H1 (cell line): ENCODE measurements at regions not wholly inside any gene's neighbourhood (a gene's known extent, or its start where the extent isn't known, plus 50 kb on each side); places are given as distances from the start of the nearest gene placed in this dataset.

ENCODE experiments used
- CHD1 ChIP-seq: IDR thresholded peaks from 2 replicates; pipeline ENCODE4 v1.6.1; 2012; ENCODE audit warnings: low read depth, low read length, improper control_type of control experiment
- CHD7 ChIP-seq: fragments of 300-600 bp; sonication (generic); IDR thresholded peaks from 2 replicates; pipeline ENCODE4 v1.7.1; 2012; ENCODE audit warnings: low read length, moderate library complexity, mild to moderate bottlenecking, inconsistent platforms; ENCODE audit not compliant: insufficient replicate concordance
- HDAC2 ChIP-seq, 2 experiments: fragments of 300-600 bp in 1 of 2; sonication (generic) in 1 of 2; IDR thresholded peaks; 2 replicates each; pipeline ENCODE4 v1.6.1; 2011 to 2012; ENCODE audit warnings: low read depth in 2 of 2, low read length in 2 of 2, mild to moderate bottlenecking in 2 of 2, moderate library complexity in 2 of 2, borderline replicate concordance in 1 of 2, inconsistent platforms in 1 of 2
- KDM1A ChIP-seq: fragments of 200-600, 300-600 bp; sonication (generic); IDR thresholded peaks from 2 replicates; pipeline ENCODE4 v1.7.1; 2016; ENCODE audit warnings: mild to moderate bottlenecking, low read length, borderline replicate concordance
- KDM4A ChIP-seq: IDR thresholded peaks from one replicate; pipeline ENCODE4 v1.7.1; 2012; ENCODE audit warnings: low read depth, mild to moderate bottlenecking, moderate library complexity, low read length, inconsistent platforms; ENCODE audit not compliant: severe bottlenecking
- RNF2 ChIP-seq: fragments of 200-900, 300-1000 bp; sonication (generic); IDR thresholded peaks from 2 replicates; pipeline ENCODE4 v1.7.1; 2016; ENCODE audit warnings: borderline replicate concordance, low read depth, mild to moderate bottlenecking, antibody characterized with exemption, low read length; ENCODE audit not compliant: poor library complexity, severe bottlenecking; ENCODE audit errors: missing control alignments
- SUZ12 ChIP-seq: fragments of 200-600 bp; sonication (generic); IDR thresholded peaks from 2 replicates; pipeline ENCODE4 v1.6.1; 2012; ENCODE audit warnings: mild to moderate bottlenecking, inconsistent platforms, low read length, moderate library complexity, mixed read lengths

GRCh38 chr3:78410077-78410476, 1357.7 kb downstream of the ROBO1 start (continued):
- no peak for TF ChIP-seq HDAC2 (IDR thresholded peaks at IDR 0.05; ENCODE audit: borderline replicate concordance in 1 of 2, low read depth in 2 of 2, low read length in 2 of 2)
- no peak for TF ChIP-seq CHD7
- TF ChIP-seq CHD1, result no peak
- no peak for TF ChIP-seq KDM1A
- no peak for TF ChIP-seq KDM4A
- no peak for TF ChIP-seq SUZ12
- no peak for TF ChIP-seq RNF2
